ENCODE measurements at regions not wholly inside any gene's neighbourhood (a gene's known extent, or its start where the extent isn't known, plus 50 kb on each side); places are given as distances from the start of the nearest gene placed in this dataset.

- DNase-seq = no peak
Measured at GRCh38 chr12:76256904-76257303, 91.3 kb downstream of the BBS10 start.

GRCh38 chr12:76256321-76256720, 91.9 kb downstream of the BBS10 start:
- DNase-seq = no peak

GRCh38 chr12:76255692-76256091, 92.5 kb downstream of the BBS10 start:
- no peak for DNase-seq

- no peak for DNase-seq
Measured at GRCh38 chr12:76255281-76255680, 92.9 kb downstream of the BBS10 start.

- DNase-seq = no peak
Measured at GRCh38 chr12:76252031-76252430, 96.2 kb downstream of the BBS10 start.

- DNase-seq = no peak
Measured at GRCh38 chr12:76250256-76250655, 98.0 kb downstream of the BBS10 start.

GRCh38 chr12:76249501-76249900, 98.7 kb downstream of the BBS10 start:
- no peak for DNase-seq

- no peak for DNase-seq
Measured at GRCh38 chr12:76247992-76248391, 100.2 kb downstream of the BBS10 start.

GRCh38 chr12:76247026-76247646, 101.1 kb downstream of the BBS10 start:
- DNase-seq = no peak

GRCh38 chr12:76246611-76247010, 101.6 kb downstream of the BBS10 start:
- no peak for DNase-seq

GRCh38 chr12:76244300-76244699, 103.9 kb downstream of the BBS10 start:
- no peak for DNase-seq

GRCh38 chr12:76242813-76243550, 105.2 kb downstream of the BBS10 start:
- no peak for DNase-seq

GRCh38 chr12:76241371-76241770, 106.8 kb downstream of the BBS10 start:
- DNase-seq = no peak

GRCh38 chr12:76240281-76240680, 107.9 kb downstream of the BBS10 start:
- no peak for DNase-seq

GRCh38 chr12:76238688-76239087, 109.5 kb downstream of the BBS10 start:
- DNase-seq = no peak

GRCh38 chr12:76237086-76237701, 111.0 kb downstream of the BBS10 start:
- DNase-seq = no peak

GRCh38 chr12:76236640-76237039, 111.6 kb downstream of the BBS10 start:
- DNase-seq = no peak

GRCh38 chr12:76234741-76235140, 113.5 kb downstream of the BBS10 start:
- no peak for DNase-seq

GRCh38 chr12:76232013-76232412, 116.2 kb downstream of the BBS10 start:
- DNase-seq = no peak

GRCh38 chr12:76226956-76227355, 121.3 kb downstream of the BBS10 start:
- no peak for DNase-seq

GRCh38 chr12:76226397-76226796, 121.8 kb downstream of the BBS10 start:
- no peak for DNase-seq

- no peak for DNase-seq
Measured at GRCh38 chr12:76223869-76224268, 124.3 kb downstream of the BBS10 start.

GRCh38 chr12:76220980-76221379, 127.2 kb downstream of the BBS10 start:
- DNase-seq = no peak

- DNase-seq = no peak
Measured at GRCh38 chr12:76219806-76220205, 128.4 kb downstream of the BBS10 start.
